Activated naive CD4-positive, alpha-beta T cell treated with Interleukin-2 at 50 U/mL for 16 hours (primary cell): ENCODE measurements at regions not wholly inside any gene's neighbourhood (a gene's known extent, or its start where the extent isn't known, plus 50 kb on each side); places are given as distances from the start of the nearest gene placed in this dataset.
"Not testable (repeated sequence)": the region's sequence is repeated elsewhere in the genome, so short reads cannot be mapped to it uniquely, and the experiment has no call there.

Source experiments
- DNase-seq: peaks from one replicate; pipeline ENCODE4 v3.0.0-alpha.2; 2020

DNA sequence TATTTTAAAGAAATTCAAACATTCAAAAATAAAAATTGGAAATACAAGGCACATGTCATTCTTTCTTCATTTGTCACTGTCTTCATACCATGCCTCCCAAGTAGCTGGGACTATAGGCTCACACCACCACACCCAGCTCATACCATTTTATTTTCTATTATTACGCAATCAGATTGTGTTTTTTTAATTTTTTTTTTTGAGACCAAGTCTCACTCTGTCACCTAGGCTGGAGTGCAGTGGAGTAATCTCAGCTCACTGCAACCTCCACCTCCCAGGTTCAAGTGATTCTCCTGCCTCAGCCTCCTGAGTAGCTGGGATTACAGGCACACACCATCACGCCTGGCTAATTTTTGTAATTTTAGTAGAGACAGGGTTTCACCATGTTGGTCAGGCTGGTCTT is 526.1 kb downstream of the DTWD2 start:
- not testable (repeated sequence) for DNase-seq

- no peak for DNase-seq
Observed at GRCh38 chr5:118461436-118461835, 526.9 kb downstream of the DTWD2 start.

GRCh38 chr5:118459490-118459889 is 528.9 kb downstream of the DTWD2 start:
- DNase-seq: no peak

GRCh38 chr5:118456085-118456484 is 532.3 kb downstream of the DTWD2 start:
- DNase-seq: no peak

DNA sequence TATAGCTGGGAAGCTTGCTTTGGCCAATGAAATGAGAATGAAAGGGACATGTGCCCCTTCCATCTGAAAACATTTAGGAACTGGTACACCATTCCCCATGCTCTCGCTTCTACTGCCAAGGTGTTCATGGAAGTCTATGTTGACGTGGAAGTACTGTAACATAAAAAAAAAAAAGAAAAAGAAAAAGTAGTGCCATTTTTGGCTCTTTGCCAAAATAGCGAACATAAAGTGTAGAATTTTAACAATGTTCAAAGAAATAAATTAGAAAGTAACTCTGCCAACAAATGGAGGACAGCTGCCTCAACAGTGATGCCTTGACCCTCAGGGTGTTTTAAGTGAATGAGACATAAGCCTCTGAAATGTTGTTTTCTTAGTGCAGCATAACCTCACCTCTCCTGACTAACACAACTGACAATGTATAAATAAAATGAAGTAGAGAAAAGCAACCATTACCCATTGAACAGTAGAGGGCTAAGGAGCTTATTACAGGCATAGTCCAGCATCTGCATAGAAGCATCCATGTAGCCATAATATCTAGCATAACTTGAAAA is 536.6 kb downstream of the DTWD2 start:
- no peak for DNase-seq

DNA sequence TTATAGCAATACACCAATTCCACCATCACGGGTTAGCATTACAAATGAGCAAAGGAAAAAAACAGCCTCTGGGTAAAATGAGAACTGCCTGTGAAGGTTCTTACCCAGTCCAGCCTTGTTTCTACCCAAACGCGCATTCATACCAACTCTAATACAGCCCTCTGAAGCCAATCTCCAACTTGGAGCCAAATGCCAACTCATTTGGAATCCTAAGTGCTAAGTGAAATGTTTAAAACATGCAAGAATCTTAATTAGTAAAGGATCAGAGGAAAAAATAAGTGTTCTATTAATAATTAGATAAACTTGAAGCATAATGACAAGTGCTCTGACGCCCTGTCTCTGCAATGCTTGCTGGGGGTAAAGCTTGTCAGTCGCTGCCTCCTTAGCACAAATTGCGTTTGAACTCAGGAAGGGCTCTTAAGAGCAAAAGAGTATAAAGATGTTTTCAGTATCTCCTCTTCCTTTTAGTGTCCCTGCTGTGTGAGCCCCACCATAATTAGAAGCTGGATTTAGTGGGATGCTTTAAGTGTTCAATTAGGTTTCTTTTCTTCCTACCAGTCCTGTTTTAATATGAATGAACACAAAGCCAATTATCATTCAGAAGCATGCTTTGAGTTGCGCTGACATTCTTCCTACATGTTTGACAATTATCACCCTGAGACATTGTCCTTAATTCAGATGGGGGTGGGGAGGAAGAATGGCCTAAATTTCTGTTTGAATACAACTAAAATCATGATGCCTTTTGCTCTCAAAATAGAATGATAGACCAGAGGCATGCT is 537.6 kb downstream of the DTWD2 start:
- no peak for DNase-seq

- DNase-seq: no peak
Observed at GRCh38 chr5:118447350-118447749, 541.0 kb downstream of the DTWD2 start.

GRCh38 chr5:118441956-118442355 is 546.4 kb downstream of the DTWD2 start:
- DNase-seq: no peak

DNA sequence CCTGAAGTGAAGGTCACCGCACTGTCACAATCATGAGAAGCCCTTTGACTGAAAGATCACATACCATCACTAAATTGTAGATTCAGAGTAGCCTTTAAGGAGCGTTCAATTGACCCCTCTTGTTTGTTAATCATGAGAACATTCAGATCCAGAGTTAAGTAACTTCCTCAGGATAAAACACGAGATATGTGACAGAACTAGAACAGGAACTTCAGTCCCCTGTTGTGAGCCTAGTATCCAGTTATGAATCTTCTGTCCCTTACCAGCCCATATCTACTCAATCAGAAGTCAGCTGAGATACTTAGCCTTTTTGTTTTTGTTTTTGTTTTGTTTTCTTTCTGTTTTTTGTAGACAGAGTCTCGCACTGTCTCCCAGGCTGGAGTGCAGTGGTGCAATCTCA is 547.3 kb downstream of the DTWD2 start:
- DNase-seq: no peak

DNA sequence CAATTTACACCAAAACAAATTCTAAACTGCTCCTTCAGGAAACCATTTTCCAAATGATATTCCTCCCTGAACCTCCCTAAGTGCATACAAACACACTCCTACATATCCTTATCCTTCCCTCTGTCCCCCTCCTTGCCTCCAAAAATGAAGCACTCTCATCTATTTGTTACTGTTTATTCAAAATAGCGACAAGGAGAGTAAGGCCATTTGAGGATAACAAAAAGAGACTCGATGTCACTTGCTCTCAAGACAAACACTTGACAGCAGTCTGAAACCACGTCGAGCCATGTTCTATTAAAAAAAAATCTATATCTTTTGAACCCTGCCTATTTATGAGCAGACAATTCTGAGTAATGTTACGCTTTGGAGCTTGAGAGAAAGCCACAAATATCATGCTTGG is 547.9 kb downstream of the DTWD2 start:
- no peak for DNase-seq

- no peak for DNase-seq
Observed at GRCh38 chr5:118439831-118440230, 548.5 kb downstream of the DTWD2 start.

GRCh38 chr5:118435131-118435530 is 553.2 kb downstream of the DTWD2 start:
- no peak for DNase-seq

DNA sequence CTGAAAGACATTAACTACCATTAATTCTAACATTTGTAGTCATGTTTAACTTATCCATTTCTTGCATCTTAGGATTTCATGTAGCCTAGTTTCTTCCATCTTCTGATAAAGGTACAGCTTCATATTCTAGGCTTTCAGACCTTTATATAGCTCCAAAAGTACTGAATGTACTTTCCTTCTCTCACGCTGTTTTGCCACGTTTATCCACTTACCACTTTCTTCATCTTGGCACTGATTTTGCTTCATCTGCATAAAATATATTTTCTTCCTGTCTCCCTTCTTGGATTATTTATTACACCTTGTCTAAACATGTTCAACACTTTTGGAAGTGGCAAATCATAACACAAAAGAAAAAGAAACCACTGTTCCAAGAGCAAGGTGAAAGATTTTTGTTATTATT is 553.8 kb downstream of the DTWD2 start:
- DNase-seq: no peak

GRCh38 chr5:118430076-118430475 is 558.3 kb downstream of the DTWD2 start:
- no peak for DNase-seq

GRCh38 chr5:118407958-118408357 is 580.4 kb downstream of the DTWD2 start:
- DNase-seq: no peak

GRCh38 chr5:118405650-118406061 is 582.7 kb downstream of the DTWD2 start:
- DNase-seq: no peak

DNA sequence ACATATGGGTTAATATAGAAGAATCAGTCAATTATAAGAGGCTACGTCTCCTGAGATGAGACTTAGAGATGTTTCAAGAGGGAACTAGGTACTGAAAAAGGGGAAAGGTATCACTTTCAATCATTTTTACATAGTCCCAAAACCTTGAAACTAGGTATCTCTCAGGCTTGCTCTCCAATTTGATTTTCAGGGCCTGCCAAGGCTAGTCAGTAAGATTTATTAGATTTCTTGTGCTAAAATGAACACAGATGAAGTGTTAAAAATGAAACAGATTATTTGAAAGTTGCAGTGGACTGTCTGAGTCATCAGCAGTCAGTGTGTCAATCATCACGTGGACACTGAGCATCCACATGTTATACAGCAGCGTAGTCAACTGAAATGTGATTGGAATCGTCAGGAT is 591.1 kb downstream of the DTWD2 start:
- DNase-seq: no peak

DNA sequence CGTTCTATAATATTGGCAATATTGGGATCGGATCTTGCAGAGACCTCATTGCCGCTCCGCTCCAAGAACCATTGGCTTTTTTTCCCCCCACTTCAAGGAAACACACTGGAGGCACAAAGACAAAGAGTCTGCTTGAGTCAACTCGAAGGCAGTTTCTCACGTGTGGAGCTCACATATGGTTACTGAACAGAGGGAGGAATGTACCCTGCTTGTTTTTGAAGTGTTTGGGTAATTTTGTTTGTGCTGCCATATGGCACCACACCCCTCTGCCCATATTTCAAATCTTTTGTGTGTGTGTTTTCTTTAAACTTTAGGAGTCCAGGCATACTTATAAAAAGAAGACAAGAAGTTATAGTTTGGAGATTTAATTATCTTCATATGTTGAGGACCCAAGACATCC is 595.9 kb downstream of the DTWD2 start:
- DNase-seq: no peak

DNA sequence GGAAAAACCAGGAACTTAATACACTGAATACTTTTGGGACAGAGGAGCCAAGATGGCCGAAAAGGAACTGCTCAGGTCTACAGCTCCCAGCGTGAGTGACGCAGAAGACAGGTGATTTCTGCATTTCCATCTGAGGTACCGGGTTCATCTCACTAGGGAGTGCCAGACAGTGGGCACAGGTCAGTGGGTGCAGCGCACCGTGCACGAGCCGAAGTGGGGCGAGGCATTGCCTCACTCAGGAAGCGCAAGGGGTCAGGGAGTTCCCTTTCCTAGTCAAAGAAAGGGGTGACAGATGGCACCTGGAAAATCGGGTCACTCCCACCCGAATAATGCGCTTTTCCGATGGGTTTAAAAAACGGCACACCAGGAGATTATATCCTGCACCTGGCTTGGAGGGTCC is 605.4 kb downstream of the DTWD2 start:
- DNase-seq: not testable (repeated sequence)

DNA sequence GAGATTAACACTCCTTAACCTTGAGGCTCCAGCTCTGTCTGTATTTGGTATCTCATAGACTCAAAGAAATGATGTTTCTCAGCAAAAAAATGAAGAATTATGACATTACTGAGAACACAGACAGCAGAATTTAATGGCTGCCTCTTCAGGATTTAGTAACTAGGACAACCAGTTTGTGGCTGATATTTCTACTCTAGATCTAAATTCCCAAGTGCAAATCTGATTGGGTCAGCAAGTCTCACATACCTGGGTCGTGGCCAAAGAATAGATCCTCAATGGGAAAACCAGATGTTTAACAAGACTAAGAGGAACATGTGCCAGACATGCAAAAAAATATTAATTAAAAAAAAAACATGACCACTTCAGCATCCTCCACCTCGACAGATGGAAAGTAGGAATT is 608.9 kb downstream of the DTWD2 start:
- DNase-seq: no peak

DNA sequence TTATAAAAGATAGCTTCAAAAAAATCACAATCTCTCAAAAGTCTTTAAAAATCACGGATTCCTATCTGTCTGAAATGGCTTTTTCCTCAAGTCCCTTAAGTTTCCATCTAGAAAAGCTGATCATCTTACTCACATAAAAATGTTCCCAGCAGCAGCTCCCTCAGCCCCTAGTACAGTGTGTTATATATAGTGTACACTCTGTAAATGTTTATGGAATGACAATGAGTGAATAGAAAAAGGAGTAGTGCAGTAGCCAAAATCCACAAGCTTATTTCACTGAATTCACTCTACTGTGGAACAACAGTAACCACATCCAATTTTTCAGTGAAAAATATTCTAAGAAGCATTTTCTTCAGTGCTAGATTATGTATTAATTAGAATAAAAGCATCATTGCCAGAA is 609.4 kb downstream of the DTWD2 start:
- DNase-seq: no peak

GRCh38 chr5:118377420-118377819 is 610.9 kb downstream of the DTWD2 start:
- DNase-seq: no peak

- no peak for DNase-seq
Observed at GRCh38 chr5:118371973-118372831, 616.1 kb downstream of the DTWD2 start.

GRCh38 chr5:118366429-118366828 is 621.9 kb downstream of the DTWD2 start:
- no peak for DNase-seq
